Esophagus muscularis mucosa (tissue), 4 donors: ENCODE measurements at regions not wholly inside any gene's neighbourhood (a gene's known extent, or its start where the extent isn't known, plus 50 kb on each side); places are given as distances from the start of the nearest gene placed in this dataset.
"Not testable (repeated sequence)": the region's sequence is repeated elsewhere in the genome, so short reads cannot be mapped to it uniquely, and the experiment has no call there.

Source experiments
- DNase-seq: peaks from one replicate; pipeline ENCODE4 v3.0.0-alpha.2; 2017; ENCODE audit errors: extremely low spot score
- H3K27ac ChIP-seq, 4 donors: fragments of 200-600 bp; sonication (generic); replicated peaks in 1 of 4; 1 replicate in 3 of 4; 2 replicates in 1 of 4; pipeline ENCODE4 v1.5.1; 2016 to 2019; ENCODE audit warnings: mild to moderate bottlenecking in 1 of 4
- H3K27me3 ChIP-seq, 4 donors: fragments of 200-600 bp; sonication (generic); one replicate each; pipeline versions ENCODE4 v1.5.1 to v1.6.0; 2016 to 2019
- H3K36me3 ChIP-seq, 4 donors: fragments of 200-600 bp; sonication (generic); one replicate each; pipeline ENCODE4 v1.5.1; 2016 to 2019
- H3K4me1 ChIP-seq, 4 donors: fragments of 200-600 bp; sonication (generic); one replicate each; pipeline ENCODE4 v1.5.1; 2016 to 2019
- H3K4me3 ChIP-seq, 4 donors: fragments of 200-600 bp; sonication (generic); 1 replicate in 2 of 4; 2 replicates in 2 of 4; pipeline ENCODE4 v1.5.1; 2016 to 2019; ENCODE audit warnings: mild to moderate bottlenecking in 4 of 4, moderate library complexity in 1 of 4
- H3K9me3 ChIP-seq, 4 donors: fragments of 200-600 bp; sonication (generic); 1 replicate in 3 of 4; 2 replicates in 1 of 4; pipeline ENCODE4 v1.5.1; 2016 to 2019
- EP300 ChIP-seq: sonication (generic); formaldehyde crosslinking; IDR thresholded peaks from one replicate; pipeline ENCODE4 v1.6.1; 2017; ENCODE audit warnings: antibody characterized with exemption
- POLR2A ChIP-seq: fragments of 450-650 bp; IDR thresholded peaks from one replicate; pipeline ENCODE4 v1.6.1; 2017; ENCODE audit warnings: antibody characterized with exemption, moderate library complexity, mild to moderate bottlenecking, low read depth
- POLR2AphosphoS5 ChIP-seq, 2 donors: sonication (generic); formaldehyde crosslinking; IDR thresholded peaks; one replicate each; pipeline ENCODE4 v1.6.1; 2017; ENCODE audit warnings: antibody characterized with exemption in 2 of 2
- WGBS: methylation state at CpG from one replicate; pipeline ENCODE4 v1.1.5; 2018; 5-methylcytosine and 5-hydroxymethylcytosine counted together
- intact Hi-C: fragments of 100-400 bp; cut with DNase I; formaldehyde crosslinking; loops from one replicate; pipeline ENCODE4 v1.15.1; 2023
- TF ChIP-seq, protein P1 (sequence below), 3 experiments: fragments of 200-600 bp in 2 of 3; fragments of 450-650 bp in 1 of 3; sonication (generic) in 2 of 3; IDR thresholded peaks; one replicate each; pipeline ENCODE4 v1.5.1; 2017 to 2019; ENCODE audit warnings: antibody characterized with exemption in 3 of 3, mild to moderate bottlenecking in 2 of 3, moderate library complexity in 1 of 3

DNA sequence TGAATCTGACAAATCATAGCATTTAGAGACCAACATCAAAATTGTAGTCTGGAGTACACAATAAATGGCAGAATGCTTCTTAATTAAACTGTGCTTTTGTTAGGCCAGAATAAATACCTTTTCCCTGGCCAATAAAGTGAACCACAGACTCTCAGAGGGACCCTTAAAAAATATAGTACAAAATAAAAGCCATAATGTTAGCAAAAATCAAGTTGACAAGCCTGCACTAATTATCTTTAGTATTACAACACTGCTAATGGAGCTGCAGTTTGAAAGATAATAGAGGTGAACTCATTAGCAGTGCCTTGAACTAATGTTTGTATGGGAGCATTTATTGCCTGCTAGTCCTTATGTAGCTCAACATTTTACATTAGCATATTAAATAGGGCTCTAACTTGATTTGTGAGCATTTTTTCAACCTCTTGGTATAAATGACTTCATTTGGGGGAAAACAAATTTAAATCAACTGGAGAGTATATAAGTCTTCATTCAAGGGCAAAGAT, 801.3 kb downstream of the EPHA3 start:
- Histone ChIP-seq H3K27ac (no peak overlapping the region), H3K9me3 (peaks cover 0 to 10% (median 8%) of the 10 kb centered on the region in 4 donors), H3K4me1 (no peaks in the 10 kb centered on the region), H3K36me3 (no peaks in the 10 kb centered on the region), H3K4me3 (no peak overlapping the region), H3K27me3 (no peaks in the 10 kb centered on the region)
- DNase-seq: no peak
- TF ChIP-seq, protein P1, sequence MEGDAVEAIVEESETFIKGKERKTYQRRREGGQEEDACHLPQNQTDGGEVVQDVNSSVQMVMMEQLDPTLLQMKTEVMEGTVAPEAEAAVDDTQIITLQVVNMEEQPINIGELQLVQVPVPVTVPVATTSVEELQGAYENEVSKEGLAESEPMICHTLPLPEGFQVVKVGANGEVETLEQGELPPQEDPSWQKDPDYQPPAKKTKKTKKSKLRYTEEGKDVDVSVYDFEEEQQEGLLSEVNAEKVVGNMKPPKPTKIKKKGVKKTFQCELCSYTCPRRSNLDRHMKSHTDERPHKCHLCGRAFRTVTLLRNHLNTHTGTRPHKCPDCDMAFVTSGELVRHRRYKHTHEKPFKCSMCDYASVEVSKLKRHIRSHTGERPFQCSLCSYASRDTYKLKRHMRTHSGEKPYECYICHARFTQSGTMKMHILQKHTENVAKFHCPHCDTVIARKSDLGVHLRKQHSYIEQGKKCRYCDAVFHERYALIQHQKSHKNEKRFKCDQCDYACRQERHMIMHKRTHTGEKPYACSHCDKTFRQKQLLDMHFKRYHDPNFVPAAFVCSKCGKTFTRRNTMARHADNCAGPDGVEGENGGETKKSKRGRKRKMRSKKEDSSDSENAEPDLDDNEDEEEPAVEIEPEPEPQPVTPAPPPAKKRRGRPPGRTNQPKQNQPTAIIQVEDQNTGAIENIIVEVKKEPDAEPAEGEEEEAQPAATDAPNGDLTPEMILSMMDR (IDR thresholded peaks at IDR 0.05): no peak
- no peak for TF ChIP-seq POLR2AphosphoS5 (IDR thresholded peaks at IDR 0.05)
- TF ChIP-seq POLR2A: no peak
- TF ChIP-seq EP300: no peak
- intact Hi-C loops: no loop called here

DNA sequence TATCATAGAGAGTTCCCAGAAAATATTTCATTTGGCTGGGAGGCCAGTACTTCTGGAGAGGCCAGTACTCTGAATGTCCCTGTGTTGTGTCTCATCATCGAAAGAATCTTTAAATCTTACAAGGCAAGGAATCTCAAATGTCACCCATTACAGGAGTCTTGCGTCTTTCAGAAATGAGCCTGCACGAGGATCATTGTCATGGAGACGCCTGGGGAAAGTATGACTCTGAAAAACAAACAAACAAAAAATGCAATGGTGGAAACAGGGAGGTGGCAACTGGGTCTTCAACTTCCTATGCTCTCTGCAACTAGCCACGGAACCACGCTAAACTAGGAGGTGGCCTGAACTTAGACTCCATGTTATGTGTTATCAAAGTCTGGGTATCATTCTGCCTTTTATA, 804.6 kb downstream of the EPHA3 start:
- Histone ChIP-seq H3K27ac (no peak overlapping the region), H3K27me3 (no peaks in the 10 kb centered on the region), H3K36me3 (no peaks in the 10 kb centered on the region), H3K4me3 (no peak overlapping the region), H3K9me3 (peaks cover 0 to 4% (median 0%) of the 10 kb centered on the region in 4 donors), H3K4me1 (no peaks in the 10 kb centered on the region)
- DNase-seq: no peak
- WGBS: 84% methylated on average over 6 of the region's 6 CpGs
- intact Hi-C loops: no loop called here
- no peak for TF ChIP-seq EP300
- TF ChIP-seq POLR2A: no peak
- no peak for TF ChIP-seq POLR2AphosphoS5 (IDR thresholded peaks at IDR 0.05)
- TF ChIP-seq, protein P1 (IDR thresholded peaks at IDR 0.05): no peak

DNA sequence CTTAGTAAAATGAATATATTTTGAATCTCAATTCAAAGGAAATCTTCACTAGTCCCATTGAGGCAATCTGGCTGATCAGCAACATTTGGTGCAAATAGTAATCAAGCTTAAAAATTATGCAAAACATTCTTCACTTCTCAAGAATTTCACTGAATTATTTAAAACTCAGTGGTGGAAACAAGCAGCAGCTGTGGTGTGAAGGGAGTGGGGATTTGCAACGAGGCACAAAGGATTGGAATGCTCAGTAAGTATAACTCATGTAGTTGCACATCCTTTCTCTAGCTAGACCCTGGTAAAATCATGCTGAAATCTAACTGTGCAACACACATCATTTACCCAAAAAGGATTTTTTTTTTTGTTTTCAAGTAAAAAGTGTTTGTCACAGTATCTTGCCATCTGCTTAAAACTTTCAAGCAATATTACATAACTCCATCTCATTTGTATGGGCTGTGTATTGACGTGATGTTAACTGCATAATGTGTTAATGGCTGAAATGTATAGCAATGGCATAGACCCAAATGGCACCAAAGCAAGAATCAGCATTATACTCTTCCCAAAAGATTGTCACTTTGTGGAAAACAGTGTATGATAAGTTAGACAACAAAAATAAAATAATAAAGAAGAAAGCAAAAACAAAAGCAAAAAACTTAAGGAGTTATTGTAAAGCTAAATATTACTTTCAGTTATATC, 816.6 kb downstream of the EPHA3 start:
- H3K9me3 ChIP-seq: no peaks in the 10 kb centered on the region
- no peak overlapping the region for H3K27ac ChIP-seq
- intact Hi-C loops: no loop called here
- no peak for DNase-seq
- no peak overlapping the region for H3K4me3 ChIP-seq
- H3K36me3 ChIP-seq: no peaks in the 10 kb centered on the region
- no peaks in the 10 kb centered on the region for H3K27me3 ChIP-seq
- TF ChIP-seq, protein P1 (IDR thresholded peaks at IDR 0.05): no peak
- TF ChIP-seq POLR2AphosphoS5 (IDR thresholded peaks at IDR 0.05): no peak
- no peak for TF ChIP-seq EP300
- TF ChIP-seq POLR2A: no peak
- WGBS: 32% methylated on average over 2 of the region's 2 CpGs
- H3K4me1 ChIP-seq: peaks cover 0 to 9% (median 5%) of the 10 kb centered on the region in 4 donors

DNA sequence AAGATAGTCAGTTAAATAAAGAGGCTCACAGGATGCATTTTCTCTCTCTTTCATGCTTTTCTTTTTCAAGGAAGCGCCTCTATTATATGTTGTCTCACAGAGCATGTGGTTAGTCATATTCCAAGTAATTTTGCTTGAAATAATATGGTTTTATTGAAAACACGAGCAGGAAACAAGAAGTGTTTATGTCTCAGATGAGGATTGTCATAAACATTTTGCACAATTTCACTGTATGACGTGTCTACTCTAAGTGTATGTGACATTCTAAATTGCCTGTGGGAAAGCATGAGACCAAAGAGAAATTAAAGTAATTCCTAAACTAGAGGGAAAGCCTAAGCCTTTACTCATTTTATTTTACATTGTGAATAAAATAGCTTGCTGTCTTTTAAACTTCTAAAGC, 818.6 kb downstream of the EPHA3 start:
- H3K36me3 ChIP-seq: no peaks in the 10 kb centered on the region
- TF ChIP-seq POLR2A: no peak
- no peak for TF ChIP-seq POLR2AphosphoS5 (IDR thresholded peaks at IDR 0.05)
- no peak for TF ChIP-seq EP300
- TF ChIP-seq, protein P1 (IDR thresholded peaks at IDR 0.05): no peak
- no peak overlapping the region for H3K27ac ChIP-seq
- WGBS: 61% methylated on average over 3 of the region's 3 CpGs
- intact Hi-C loops: no loop called here
- H3K27me3 ChIP-seq: no peaks in the 10 kb centered on the region
- H3K9me3 ChIP-seq: no peaks in the 10 kb centered on the region
- H3K4me3 ChIP-seq: no peak overlapping the region
- no peak for DNase-seq
- H3K4me1 ChIP-seq: peaks cover 0 to 9% (median 5%) of the 10 kb centered on the region in 4 donors

DNA sequence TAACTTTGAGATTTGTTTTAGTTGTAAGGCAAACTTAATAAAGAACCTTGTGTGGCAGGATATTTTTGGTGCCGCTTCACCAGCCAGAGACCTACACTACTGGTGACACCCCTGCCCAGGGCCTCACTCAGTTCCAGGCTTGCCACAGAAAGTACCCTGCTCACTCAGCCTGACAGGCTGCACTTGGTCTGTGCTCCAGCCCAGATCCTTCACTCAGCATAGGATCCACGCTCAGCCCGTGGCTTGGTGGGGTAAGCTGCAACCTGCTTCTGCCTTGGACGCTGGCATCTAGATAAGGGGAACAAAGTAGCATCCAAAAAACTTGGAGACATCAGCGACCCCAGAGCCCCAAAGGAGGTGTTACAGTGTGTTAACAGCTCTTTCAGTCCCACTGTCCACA, 825.5 kb downstream of the EPHA3 start:
- no peaks in the 10 kb centered on the region for H3K27me3 ChIP-seq

DNA sequence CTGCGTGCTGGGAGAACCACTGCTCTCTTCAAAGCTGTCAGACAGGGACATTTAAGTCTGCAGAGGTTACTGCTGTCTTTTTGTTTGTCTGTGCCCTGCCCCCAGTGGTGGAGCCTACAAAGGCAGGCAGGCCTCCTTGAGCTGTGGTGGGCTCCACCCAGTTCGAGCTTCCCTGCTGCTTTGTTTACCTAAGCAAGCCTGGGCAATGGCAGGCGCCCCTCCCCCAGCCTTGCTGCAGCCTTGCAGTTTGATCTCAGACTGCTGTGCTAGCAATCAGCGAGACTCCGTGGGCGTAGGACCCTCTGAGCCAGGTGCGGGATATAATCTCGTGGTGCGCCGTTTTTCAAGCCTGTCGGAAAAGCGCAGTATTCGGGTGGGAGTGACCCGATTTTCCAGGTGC, 837.0 kb downstream of the EPHA3 start:
- H3K36me3 ChIP-seq, H3K27ac ChIP-seq, intact Hi-C loops, DNase-seq, H3K4me1 ChIP-seq, H3K9me3 ChIP-seq, H3K27me3 ChIP-seq, H3K4me3 ChIP-seq: not testable (repeated sequence)
- 90% methylated on average over 13 of the region's 14 CpGs for WGBS

More for the DNA sequence above, 825.5 kb downstream of the EPHA3 start:
- no peak for DNase-seq
- TF ChIP-seq POLR2AphosphoS5 (IDR thresholded peaks at IDR 0.05): no peak
- TF ChIP-seq EP300: no peak
- 80% methylated on average over 2 of the region's 5 CpGs for WGBS
- intact Hi-C loops: no loop called here
- Histone ChIP-seq H3K27ac (no peak overlapping the region), H3K4me3 (no peak overlapping the region), H3K36me3 (no peaks in the 10 kb centered on the region), H3K4me1 (peaks cover 0 to 11% (median 7%) of the 10 kb centered on the region in 4 donors), H3K9me3 (no peaks in the 10 kb centered on the region)
